H9 (cell line): ENCODE measurements at regions not wholly inside any gene's neighbourhood (a gene's known extent, or its start where the extent isn't known, plus 50 kb on each side); places are given as distances from the start of the nearest gene placed in this dataset.

Source experiments
- DNase-seq: peaks from one replicate; pipeline ENCODE4 v3.0.0-alpha.2; 2017
- H2AFZ ChIP-seq: one replicate; pipeline ENCODE4 v1.6.1; 2013; ENCODE audit warnings: mild to moderate bottlenecking, low read length, control low read depth, moderate library complexity
- H2AK5ac ChIP-seq: 2 replicates; pipeline ENCODE4 v1.6.1; 2013; ENCODE audit warnings: low read length, control low read depth, mixed read lengths; ENCODE audit not compliant: insufficient read length
- H2BK120ac ChIP-seq: one replicate; pipeline ENCODE4 v1.6.1; 2013; ENCODE audit warnings: low read depth, mild to moderate bottlenecking, low read length, control low read depth, inconsistent platforms; ENCODE audit not compliant: poor library complexity, severe bottlenecking
- H2BK12ac ChIP-seq: 2 replicates; pipeline ENCODE4 v1.6.1; 2013; ENCODE audit warnings: low read length, control low read depth, mixed read lengths, low read depth; ENCODE audit not compliant: insufficient read length
- H2BK15ac ChIP-seq: 2 replicates; pipeline ENCODE4 v1.6.1; 2013; ENCODE audit warnings: low read depth, low read length, control low read depth
- H2BK20ac ChIP-seq: one replicate; pipeline ENCODE4 v1.6.1; 2013; ENCODE audit warnings: low read depth, mild to moderate bottlenecking, low read length, control low read depth, inconsistent platforms; ENCODE audit not compliant: poor library complexity, severe bottlenecking
- H2BK5ac ChIP-seq: 2 replicates; pipeline ENCODE4 v1.6.1; 2013; ENCODE audit warnings: low read length, control low read depth, mixed read lengths; ENCODE audit not compliant: insufficient read length
- H3K14ac ChIP-seq: 2 replicates; pipeline ENCODE4 v1.6.1; 2013; ENCODE audit warnings: low read length, control low read depth; ENCODE audit not compliant: insufficient read depth
- H3K18ac ChIP-seq: 2 replicates; pipeline ENCODE4 v1.6.1; 2013; ENCODE audit warnings: low read depth, mild to moderate bottlenecking, mixed read lengths, low read length, control low read depth; ENCODE audit not compliant: insufficient read length
- H3K23ac ChIP-seq: 2 replicates; pipeline ENCODE4 v1.6.1; 2013; ENCODE audit warnings: low read length, control low read depth, mixed read lengths, low read depth; ENCODE audit not compliant: insufficient read length
- H3K23me2 ChIP-seq: 2 replicates; pipeline ENCODE4 v1.6.1; 2013; ENCODE audit warnings: low read depth, mild to moderate bottlenecking, mixed read lengths, low read length, control low read depth; ENCODE audit not compliant: insufficient read length, poor library complexity, severe bottlenecking
- H3K27ac ChIP-seq: 2 replicates; pipeline ENCODE4 v1.5.1; 2013; ENCODE audit warnings: low read length, control low read depth, mixed read lengths, low read depth; ENCODE audit not compliant: insufficient read length
- H3K27me3 ChIP-seq: 2 replicates; pipeline ENCODE4 v1.6.1; 2013; ENCODE audit warnings: low read length, control low read depth, inconsistent platforms; ENCODE audit not compliant: insufficient read depth
- H3K4ac ChIP-seq: 2 replicates; pipeline ENCODE4 v1.6.1; 2013; ENCODE audit warnings: low read depth, mild to moderate bottlenecking, control low read depth, inconsistent platforms, low read length, moderate library complexity
- H3K4me1 ChIP-seq: 2 replicates; pipeline ENCODE4 v1.6.1; 2013; ENCODE audit warnings: low read length, control low read depth, inconsistent platforms; ENCODE audit not compliant: insufficient read depth
- H3K4me2 ChIP-seq: 2 replicates; pipeline ENCODE4 v1.6.1; 2013; ENCODE audit warnings: low read length, control low read depth, mixed read lengths; ENCODE audit not compliant: insufficient read length, insufficient read depth
- H3K56ac ChIP-seq: 2 replicates; pipeline ENCODE4 v1.6.1; 2013; ENCODE audit warnings: low read depth, mild to moderate bottlenecking, mixed read lengths, low read length, control low read depth; ENCODE audit not compliant: insufficient read length
- H3K79me1 ChIP-seq: 2 replicates; pipeline ENCODE4 v1.6.1; 2013; ENCODE audit warnings: low read depth, mild to moderate bottlenecking, moderate library complexity, low read length, control low read depth, inconsistent platforms; ENCODE audit not compliant: insufficient read depth, poor library complexity, severe bottlenecking
- H3K79me2 ChIP-seq: 2 replicates; pipeline ENCODE4 v1.6.1; 2013; ENCODE audit warnings: low read length, control low read depth, inconsistent platforms; ENCODE audit not compliant: insufficient read depth
- H3K9ac ChIP-seq: 2 replicates; pipeline ENCODE4 v1.6.1; 2013; ENCODE audit warnings: low read length, control low read depth, mixed read lengths; ENCODE audit not compliant: insufficient read length; ENCODE audit errors: extremely low read depth
- H3K9me3 ChIP-seq: one replicate; pipeline ENCODE4 v1.6.1; 2013; ENCODE audit warnings: low read depth, low read length, inconsistent platforms; ENCODE audit not compliant: control insufficient read depth
- H3T11ph ChIP-seq: one replicate; pipeline ENCODE4 v1.6.1; 2013; ENCODE audit warnings: mild to moderate bottlenecking, low read length, control low read depth, inconsistent platforms
- H4K20me1 ChIP-seq: one replicate; pipeline ENCODE4 v1.6.1; 2013; ENCODE audit not compliant: control insufficient read depth, insufficient read length, insufficient read depth
- H4K5ac ChIP-seq: 2 replicates; pipeline ENCODE4 v1.6.1; 2013; ENCODE audit warnings: low read depth, mild to moderate bottlenecking, mixed read lengths, low read length, control low read depth; ENCODE audit not compliant: insufficient read length
- H4K8ac ChIP-seq: replicated peaks from 2 replicates; pipeline ENCODE4 v1.6.1; 2013; ENCODE audit warnings: low read length, control low read depth, mixed read lengths, low read depth; ENCODE audit not compliant: insufficient read length
- H4K91ac ChIP-seq: 2 replicates; pipeline ENCODE4 v1.6.1; 2013; ENCODE audit warnings: low read depth, mild to moderate bottlenecking, moderate library complexity, mixed read lengths, low read length, control low read depth; ENCODE audit not compliant: insufficient read length
- H3K27ac Mint-ChIP-seq, 3 experiments: 2 replicates in 2 of 3; 3 replicates in 1 of 3; pipeline ENCODE4 v1.8.0; 2020 to 2021; ENCODE audit warnings: mixed read lengths in 3 of 3, mild to moderate bottlenecking in 1 of 3, moderate library complexity in 1 of 3
- H3K27me3 Mint-ChIP-seq: 2 replicates; pipeline ENCODE4 v1.8.0; 2021; ENCODE audit warnings: low read depth, mild to moderate bottlenecking, moderate library complexity, mixed read lengths
- H3K36me3 Mint-ChIP-seq, 3 experiments: 2 replicates in 2 of 3; 3 replicates in 1 of 3; pipeline ENCODE4 v1.8.0; 2020 to 2021; ENCODE audit warnings: low read depth in 3 of 3, mixed read lengths in 3 of 3; ENCODE audit not compliant: insufficient read depth in 1 of 3
- H3K4me1 Mint-ChIP-seq, 2 experiments: 2 replicates each; pipeline ENCODE4 v1.8.0; 2020; ENCODE audit warnings: mixed read lengths in 2 of 2
- H3K4me3 Mint-ChIP-seq, 2 experiments: 2 replicates in 1 of 2; 3 replicates in 1 of 2; pipeline ENCODE4 v1.8.0; 2020 to 2021; ENCODE audit warnings: mild to moderate bottlenecking in 2 of 2, mixed read lengths in 2 of 2, moderate library complexity in 1 of 2
- H3K9me3 Mint-ChIP-seq, 2 experiments: 2 replicates in 1 of 2; 3 replicates in 1 of 2; pipeline ENCODE4 v1.8.0; 2020; ENCODE audit warnings: mild to moderate bottlenecking in 2 of 2, mixed read lengths in 2 of 2, moderate library complexity in 1 of 2
- CTCF ChIP-seq: fragments of 200-600 bp; sonication (generic); conservative IDR thresholded peaks from 3 replicates; pipeline ENCODE4 v1.8.0; 2021; ENCODE audit warnings: antibody characterized with exemption, mild to moderate bottlenecking

- Histone ChIP-seq H2AK5ac (no peak overlapping the region), H2BK5ac (no peak overlapping the region), H3K79me1 (no peaks in the 10 kb centered on the region), H4K5ac (no peak overlapping the region), H3T11ph (no peak overlapping the region), H3K9me3 (no peaks in the 10 kb centered on the region), H3K4me1 (no peaks in the 10 kb centered on the region), H3K18ac (no peak overlapping the region), H3K27me3 (no peaks in the 10 kb centered on the region), H3K23ac (no peak overlapping the region), H2BK20ac (no peak overlapping the region), H2BK120ac (no peak overlapping the region), H4K91ac (no peak overlapping the region), H3K79me2 (no peaks in the 10 kb centered on the region), H2BK12ac (no peak overlapping the region), H3K23me2 (no peaks in the 10 kb centered on the region), H2BK15ac (no peak overlapping the region), H4K8ac (no peak overlapping the region), H3K14ac (no peak overlapping the region), H3K4ac (no peak overlapping the region), H3K56ac (no peak overlapping the region), H3K9ac (no peak overlapping the region), H4K20me1 (no peaks in the 10 kb centered on the region), H2AFZ (no peak overlapping the region), H3K27ac (no peak overlapping the region), H3K4me2 (no peak overlapping the region)
- Mint-ChIP-seq H3K36me3 (no peaks in the 10 kb centered on the region), H3K4me1 (peaks cover 0 to 3% of the 10 kb centered on the region in 2 experiments; a peak in 1 of 4 replicates), H3K27ac (no peak overlapping the region), H3K9me3 (no peaks in the 10 kb centered on the region; a peak in 1 of 5 replicates), H3K4me3 (no peak overlapping the region), H3K27me3 (no peaks in the 10 kb centered on the region)
- DNase-seq = no peak
- no peak for TF ChIP-seq CTCF
Measured at GRCh38 chr5:86749841-86750240, 132.1 kb downstream of the COX7C start.
